Naive B cell (primary cell): ENCODE measurements at regions not wholly inside any gene's neighbourhood (a gene's known extent, or its start where the extent isn't known, plus 50 kb on each side); places are given as distances from the start of the nearest gene placed in this dataset.
"Not testable (repeated sequence)": the region's sequence is repeated elsewhere in the genome, so short reads cannot be mapped to it uniquely, and the experiment has no call there.

ENCODE experiments used
- ATAC-seq, 2 donors: fragments of 150-1000 bp; cut with Tn5 transposase; 2 replicates each; pipeline ENCODE4 v1.10.0; 2021; ENCODE audit warnings: low read depth in 2 of 2, mild to moderate bottlenecking in 2 of 2, moderate library complexity in 2 of 2
- DNase-seq: peaks from one replicate; pipeline ENCODE4 v3.0.0; 2022
- H3K27ac Mint-ChIP-seq, 6 donors: one replicate each; pipeline ENCODE4 v1.8.0; 2020 to 2022; ENCODE audit warnings: mild to moderate bottlenecking in 6 of 6, mixed read lengths in 6 of 6, moderate library complexity in 5 of 6, inconsistent platforms in 2 of 6
- H3K27me3 Mint-ChIP-seq, 3 donors: one replicate each; pipeline ENCODE4 v1.8.0; 2021 to 2022; ENCODE audit warnings: mixed read lengths in 3 of 3, mild to moderate bottlenecking in 1 of 3
- H3K36me3 Mint-ChIP-seq, 2 donors: one replicate each; pipeline ENCODE4 v1.8.0; 2020 to 2022; ENCODE audit warnings: mixed read lengths in 2 of 2, inconsistent platforms in 1 of 2, mild to moderate bottlenecking in 1 of 2
- H3K4me1 Mint-ChIP-seq, 3 donors: one replicate each; pipeline ENCODE4 v1.8.0; 2020 to 2022; ENCODE audit warnings: mixed read lengths in 3 of 3, inconsistent platforms in 1 of 3, mild to moderate bottlenecking in 1 of 3, moderate library complexity in 1 of 3
- H3K4me3 Mint-ChIP-seq, 8 donors: one replicate each; pipeline ENCODE4 v1.8.0; 2020 to 2022; ENCODE audit warnings: mild to moderate bottlenecking in 8 of 8, mixed read lengths in 8 of 8, moderate library complexity in 8 of 8, inconsistent platforms in 2 of 8
- H3K9me3 Mint-ChIP-seq, 7 donors: one replicate each; pipeline ENCODE4 v1.8.0; 2020 to 2022; ENCODE audit warnings: mixed read lengths in 7 of 7, mild to moderate bottlenecking in 5 of 7, inconsistent platforms in 2 of 7, moderate library complexity in 1 of 7

GRCh38 chr1:29756085-29756484 is 519.8 kb downstream of the PTPRU start:
- DNase-seq (no peak), ATAC-seq (no peak)
- H3K4me1 Mint-ChIP-seq: no peaks in the 10 kb centered on the region
- H3K27ac Mint-ChIP-seq: no peak overlapping the region
- no peaks in the 10 kb centered on the region for H3K36me3 Mint-ChIP-seq
- no peaks in the 10 kb centered on the region for H3K9me3 Mint-ChIP-seq
- H3K27me3 Mint-ChIP-seq: peaks cover 16 to 26% (median 21%) of the 10 kb centered on the region in 3 donors
- H3K4me3 Mint-ChIP-seq: no peak overlapping the region

GRCh38 chr1:29755412-29756015 is 519.2 kb downstream of the PTPRU start:
- H3K9me3 Mint-ChIP-seq, H3K27ac Mint-ChIP-seq, H3K4me3 Mint-ChIP-seq, H3K36me3 Mint-ChIP-seq, ATAC-seq, H3K4me1 Mint-ChIP-seq, DNase-seq: not testable (repeated sequence)
- H3K27me3 Mint-ChIP-seq: peaks cover 17 to 26% (median 17%) of the 10 kb centered on the region in 3 donors

- no peaks in the 10 kb centered on the region for H3K4me1 Mint-ChIP-seq
- H3K4me3 Mint-ChIP-seq: no peak overlapping the region
- H3K36me3 Mint-ChIP-seq: no peaks in the 10 kb centered on the region
- H3K9me3 Mint-ChIP-seq: no peaks in the 10 kb centered on the region
- H3K27me3 Mint-ChIP-seq: peaks cover 15 to 26% (median 22%) of the 10 kb centered on the region in 3 donors
- peak overlapping the region in 1 of 6 donors; percentile 56 for H3K27ac Mint-ChIP-seq
- DNase-seq (no peak), ATAC-seq (no peak)
Measured at GRCh38 chr1:29754573-29755375, 518.5 kb downstream of the PTPRU start.

GRCh38 chr1:29753771-29754572 is 517.6 kb downstream of the PTPRU start:
- ATAC-seq: no peak
- Mint-ChIP-seq H3K27me3 (peaks cover 15 to 22% (median 20%) of the 10 kb centered on the region in 3 donors), H3K4me1 (no peaks in the 10 kb centered on the region), H3K9me3 (no peaks in the 10 kb centered on the region), H3K27ac (no peak overlapping the region), H3K4me3 (no peak overlapping the region), H3K36me3 (no peaks in the 10 kb centered on the region)
- DNase-seq: no peak

- no peak for ATAC-seq
Measured at GRCh38 chr1:29753244-29753643, 516.9 kb downstream of the PTPRU start.

GRCh38 chr1:29752141-29752540 is 515.8 kb downstream of the PTPRU start:
- no peak for DNase-seq
- Mint-ChIP-seq H3K27ac (no peak overlapping the region), H3K4me3 (no peak overlapping the region), H3K4me1 (no peaks in the 10 kb centered on the region), H3K9me3 (no peaks in the 10 kb centered on the region), H3K27me3 (peaks cover 15 to 24% (median 19%) of the 10 kb centered on the region in 3 donors), H3K36me3 (no peaks in the 10 kb centered on the region)
- ATAC-seq: no peak

More at GRCh38 chr1:29753244-29753643, 516.9 kb downstream of the PTPRU start:
- Mint-ChIP-seq H3K36me3 (no peaks in the 10 kb centered on the region), H3K27ac (no peak overlapping the region), H3K27me3 (peaks cover 15 to 22% (median 20%) of the 10 kb centered on the region in 3 donors), H3K4me3 (peak overlapping the region in 1 of 8 donors; percentile 6), H3K4me1 (no peaks in the 10 kb centered on the region), H3K9me3 (no peaks in the 10 kb centered on the region)
- DNase-seq: no peak

- DNase-seq (no peak), ATAC-seq (no peak)
- no peaks in the 10 kb centered on the region for H3K9me3 Mint-ChIP-seq
- no peaks in the 10 kb centered on the region for H3K36me3 Mint-ChIP-seq
- no peaks in the 10 kb centered on the region for H3K4me1 Mint-ChIP-seq
- H3K27ac Mint-ChIP-seq: no peak overlapping the region
- H3K4me3 Mint-ChIP-seq: no peak overlapping the region
- H3K27me3 Mint-ChIP-seq: peaks cover 14 to 25% (median 21%) of the 10 kb centered on the region in 3 donors
Measured at GRCh38 chr1:29749024-29749945, 513.0 kb downstream of the PTPRU start.

GRCh38 chr1:29747196-29747595 is 510.9 kb downstream of the PTPRU start:
- no peaks in the 10 kb centered on the region for H3K9me3 Mint-ChIP-seq
- no peak overlapping the region for H3K4me3 Mint-ChIP-seq
- H3K27ac Mint-ChIP-seq: no peak overlapping the region
- ATAC-seq (no peak), DNase-seq (no peak)
- no peaks in the 10 kb centered on the region for H3K4me1 Mint-ChIP-seq
- peaks cover 9 to 21% (median 21%) of the 10 kb centered on the region in 3 donors for H3K27me3 Mint-ChIP-seq
- no peaks in the 10 kb centered on the region for H3K36me3 Mint-ChIP-seq

GRCh38 chr1:29746076-29746665 is 509.8 kb downstream of the PTPRU start:
- no peak overlapping the region for H3K4me3 Mint-ChIP-seq
- H3K4me1 Mint-ChIP-seq: no peaks in the 10 kb centered on the region
- H3K36me3 Mint-ChIP-seq: no peaks in the 10 kb centered on the region
- no peaks in the 10 kb centered on the region for H3K9me3 Mint-ChIP-seq
- no peak for ATAC-seq
- H3K27me3 Mint-ChIP-seq: peaks cover 6 to 21% (median 15%) of the 10 kb centered on the region in 3 donors
- DNase-seq: no peak
- no peak overlapping the region for H3K27ac Mint-ChIP-seq

GRCh38 chr1:29744684-29745490 is 508.6 kb downstream of the PTPRU start:
- Mint-ChIP-seq H3K36me3 (no peaks in the 10 kb centered on the region), H3K27me3 (peaks cover 6 to 16% (median 13%) of the 10 kb centered on the region in 3 donors), H3K27ac (peak overlapping the region in 2 of 6 donors; percentile 35 to 85), H3K4me1 (no peaks in the 10 kb centered on the region), H3K9me3 (no peaks in the 10 kb centered on the region), H3K4me3 (no peak overlapping the region)
- no peak for DNase-seq
- no peak for ATAC-seq

GRCh38 chr1:29743931-29744330 is 507.6 kb downstream of the PTPRU start:
- ATAC-seq (no peak), DNase-seq (no peak)
- H3K27me3 Mint-ChIP-seq: peaks cover 6 to 17% (median 15%) of the 10 kb centered on the region in 3 donors
- H3K4me3 Mint-ChIP-seq: no peak overlapping the region
- no peaks in the 10 kb centered on the region for H3K4me1 Mint-ChIP-seq
- no peaks in the 10 kb centered on the region for H3K9me3 Mint-ChIP-seq
- no peak overlapping the region for H3K27ac Mint-ChIP-seq
- H3K36me3 Mint-ChIP-seq: no peaks in the 10 kb centered on the region

GRCh38 chr1:29743264-29743663 is 506.9 kb downstream of the PTPRU start:
- H3K27ac Mint-ChIP-seq: no peak overlapping the region

More at GRCh38 chr1:29743264-29743663, 506.9 kb downstream of the PTPRU start:
- Mint-ChIP-seq H3K27me3 (peaks cover 6 to 21% (median 18%) of the 10 kb centered on the region in 3 donors), H3K4me3 (no peak overlapping the region), H3K4me1 (no peaks in the 10 kb centered on the region), H3K36me3 (no peaks in the 10 kb centered on the region), H3K9me3 (peaks cover 0 to 2% (median 0%) of the 10 kb centered on the region in 7 donors)
- no peak for DNase-seq
- ATAC-seq: no peak
